H1 (cell line): ENCODE measurements at regions not wholly inside any gene's neighbourhood (a gene's known extent, or its start where the extent isn't known, plus 50 kb on each side); places are given as distances from the start of the nearest gene placed in this dataset.

Experiments
- CTCF ChIA-PET: fragments of 300-600 bp; sonication (Branson Sonifier 250); formaldehyde crosslinking; loops from one replicate; lab custom pipeline; 2021; ENCODE audit not compliant: partially characterized antibody; lab: Charles Lee
- POLR2A ChIA-PET: fragments of 300-600 bp; sonication (Branson Sonifier 250); formaldehyde crosslinking; loops from one replicate; lab custom pipeline; 2021; ENCODE audit warnings: inconsistent platforms; ENCODE audit not compliant: partially characterized antibody; lab: Charles Lee
- DNase-seq, 2 experiments: peaks; one replicate each; pipeline versions ENCODE4 v3.0.0 to v3.0.0-alpha.2; 2010 to 2022; ENCODE audit warnings: low spot score in 2 of 2, low read depth in 1 of 2, mixed read lengths in 1 of 2
- FAIRE-seq: peaks from 2 replicates; lab custom pipeline; 2011; peaks lifted over from hg19 to GRCh38; lab: Jason Lieb, UNC
- H2AFZ ChIP-seq: 2 replicates; pipeline ENCODE4 v1.8.1; 2012; ENCODE audit warnings: low read length, inconsistent platforms
- H2AK5ac ChIP-seq: 2 replicates; pipeline ENCODE4 v1.6.1; 2013; ENCODE audit warnings: low read depth, low read length
- H2BK120ac ChIP-seq: replicated peaks from 2 replicates; pipeline ENCODE3; 2013; ENCODE audit warnings: low read depth, low read length, inconsistent platforms
- H2BK12ac ChIP-seq: 2 replicates; pipeline ENCODE4 v1.6.1; 2013; ENCODE audit warnings: low read depth, low read length
- H2BK15ac ChIP-seq: 2 replicates; pipeline ENCODE4 v1.6.1; 2013; ENCODE audit warnings: low read length
- H2BK20ac ChIP-seq: 2 replicates; pipeline ENCODE4 v1.6.1; 2013; ENCODE audit warnings: low read length
- H2BK5ac ChIP-seq: 2 replicates; pipeline ENCODE4 v1.6.1; 2013; ENCODE audit warnings: low read depth, low read length
- H3K14ac ChIP-seq: 2 replicates; pipeline ENCODE4 v1.6.1; 2013; ENCODE audit warnings: inconsistent platforms; ENCODE audit not compliant: insufficient read length
- H3K18ac ChIP-seq: 2 replicates; pipeline ENCODE4 v1.6.1; 2013; ENCODE audit warnings: low read length; ENCODE audit errors: extremely low read depth
- H3K23ac ChIP-seq: 2 replicates; pipeline ENCODE4 v1.6.1; 2013; ENCODE audit warnings: inconsistent platforms; ENCODE audit not compliant: insufficient read length
- H3K23me2 ChIP-seq: 2 replicates; pipeline ENCODE4 v1.6.1; 2013; ENCODE audit warnings: low read depth, low read length
- H3K27ac ChIP-seq: 2 replicates; pipeline ENCODE4 v1.6.1; 2011; ENCODE audit warnings: low read depth, low read length, inconsistent platforms
- H3K27me3 ChIP-seq, 4 experiments: replicated peaks in 1 of 4; 1 replicate in 1 of 4; 2 replicates in 3 of 4; pipeline versions ENCODE4 v1.6.1 to v1.8.1; 2011 to 2013; ENCODE audit warnings: low read length in 3 of 4, mild to moderate bottlenecking in 3 of 4, inconsistent platforms in 2 of 4, mixed read lengths in 2 of 4, moderate library complexity in 1 of 4; ENCODE audit not compliant: control insufficient read depth in 3 of 4, insufficient read depth in 3 of 4; ENCODE audit errors: extremely low read depth in 1 of 4
- H3K36me3 ChIP-seq, 4 experiments: 2 replicates each; pipeline versions ENCODE4 v1.6.1 to v1.8.1; 2011 to 2013; ENCODE audit warnings: mild to moderate bottlenecking in 4 of 4, low read length in 3 of 4, moderate library complexity in 2 of 4, control low read depth in 1 of 4, inconsistent platforms in 1 of 4; ENCODE audit not compliant: insufficient read depth in 4 of 4, control insufficient read depth in 2 of 4
- H3K4ac ChIP-seq: replicated peaks from 2 replicates; pipeline ENCODE3; 2013; ENCODE audit warnings: low read length, low read depth, mixed read lengths, inconsistent platforms; ENCODE audit not compliant: insufficient read length
- H3K4me1 ChIP-seq, 4 experiments: replicated peaks in 1 of 4; 1 replicate in 1 of 4; 2 replicates in 3 of 4; pipeline versions ENCODE4 v1.6.1 to v1.8.1; 2011 to 2013; ENCODE audit warnings: low read length in 3 of 4, inconsistent platforms in 2 of 4, mixed read lengths in 1 of 4; ENCODE audit not compliant: insufficient read depth in 4 of 4, control insufficient read depth in 3 of 4
- H3K4me2 ChIP-seq, 2 experiments: 2 replicates each; pipeline versions ENCODE4 v1.6.1 to v1.8.1; 2011 to 2013; ENCODE audit warnings: low read depth in 2 of 2, low read length in 2 of 2, control low read depth in 1 of 2, inconsistent platforms in 1 of 2, mild to moderate bottlenecking in 1 of 2; ENCODE audit not compliant: insufficient read depth in 1 of 2
- H3K4me3 ChIP-seq, 4 experiments: fragments of 200-600, 300-600 bp in 1 of 4; sonication (generic), shearing (Covaris generic), sonication (Bioruptor Twin) in 1 of 4; 2 replicates each; pipeline versions ENCODE4 v1.5.1 to v1.8.1; 2011 to 2016; ENCODE audit warnings: low read length in 4 of 4, low read depth in 3 of 4, control low read depth in 2 of 4, inconsistent platforms in 2 of 4, mild to moderate bottlenecking in 2 of 4, mixed read lengths in 1 of 4, moderate library complexity in 1 of 4; ENCODE audit not compliant: insufficient read depth in 2 of 4; ENCODE audit errors: extremely low read depth in 1 of 4
- H3K56ac ChIP-seq: replicated peaks from 2 replicates; pipeline ENCODE3; 2013; ENCODE audit warnings: low read depth, mild to moderate bottlenecking, mixed read lengths, low read length, inconsistent platforms; ENCODE audit not compliant: insufficient read length
- H3K79me1 ChIP-seq: 2 replicates; pipeline ENCODE4 v1.6.1; 2013; ENCODE audit warnings: low read depth, low read length, control low read depth
- H3K79me2 ChIP-seq, 2 experiments: 2 replicates each; pipeline versions ENCODE4 v1.6.1 to v1.8.1; 2012 to 2013; ENCODE audit warnings: low read length in 2 of 2, mild to moderate bottlenecking in 2 of 2, inconsistent platforms in 1 of 2; ENCODE audit not compliant: insufficient read depth in 2 of 2, control insufficient read depth in 1 of 2
- H3K9ac ChIP-seq, 4 experiments: replicated peaks in 1 of 4; 1 replicate in 1 of 4; 2 replicates in 3 of 4; pipeline versions ENCODE4 v1.6.1 to v1.8.1; 2011 to 2013; ENCODE audit warnings: low read depth in 3 of 4, low read length in 3 of 4, control low read depth in 2 of 4, mild to moderate bottlenecking in 2 of 4, moderate library complexity in 2 of 4, inconsistent platforms in 1 of 4; ENCODE audit errors: extremely low read depth in 1 of 4
- H3K9me3 ChIP-seq, 2 experiments: 2 replicates each; pipeline versions ENCODE4 v1.6.1 to v1.8.1; 2012 to 2013; ENCODE audit warnings: mild to moderate bottlenecking in 2 of 2, moderate library complexity in 2 of 2, control low read depth in 1 of 2, inconsistent platforms in 1 of 2, low read depth in 1 of 2, low read length in 1 of 2, mixed read lengths in 1 of 2; ENCODE audit not compliant: insufficient read depth in 2 of 2
- H4K20me1 ChIP-seq, 2 experiments: replicated peaks in 1 of 2; 2 replicates each; pipeline versions ENCODE3 to v1.8.1; 2011 to 2013; ENCODE audit warnings: inconsistent platforms in 2 of 2, low read length in 2 of 2, mild to moderate bottlenecking in 1 of 2; ENCODE audit not compliant: insufficient read depth in 2 of 2, control insufficient read depth in 1 of 2
- H4K5ac ChIP-seq: 2 replicates; pipeline ENCODE4 v1.6.1; 2013; ENCODE audit warnings: low read length, low read depth, mixed read lengths, inconsistent platforms; ENCODE audit not compliant: insufficient read length
- H4K8ac ChIP-seq: 2 replicates; pipeline ENCODE4 v1.8.0; 2013; ENCODE audit warnings: mild to moderate bottlenecking, moderate library complexity, low read length, inconsistent platforms; ENCODE audit not compliant: insufficient read depth; ENCODE audit errors: extremely low read depth
- H4K91ac ChIP-seq: replicated peaks from 2 replicates; pipeline ENCODE3; 2013; ENCODE audit warnings: low read length, mixed read lengths, inconsistent platforms; ENCODE audit not compliant: insufficient read length
- BRCA1 ChIP-seq: IDR thresholded peaks from 2 replicates; pipeline ENCODE4 v1.6.1; 2012; ENCODE audit warnings: low read depth, low read length, improper control_type of control experiment
- CBX8 ChIP-seq: fragments of 300-800, 300-1000 bp; sonication (generic); IDR thresholded peaks from 2 replicates; pipeline ENCODE4 v1.7.1; 2016; ENCODE audit warnings: low read depth, low read length, borderline replicate concordance
- EZH2 ChIP-seq: fragments of 200-600 bp; sonication (generic); IDR thresholded peaks from 2 replicates; pipeline ENCODE4 v1.7.1; 2012; ENCODE audit warnings: low read depth, mild to moderate bottlenecking, moderate library complexity, low read length, inconsistent platforms; ENCODE audit not compliant: severe bottlenecking
- FOSL1 ChIP-seq: IDR thresholded peaks from 2 replicates; pipeline ENCODE4 v1.6.1; 2011; ENCODE audit warnings: mild to moderate bottlenecking, low read depth, low read length, moderate library complexity; ENCODE audit not compliant: insufficient read depth
- HDAC6 ChIP-seq: IDR thresholded peaks from one replicate; pipeline ENCODE4 v1.7.1; 2012; ENCODE audit warnings: low read depth, mild to moderate bottlenecking, inconsistent platforms, low read length, moderate library complexity
- KDM1A ChIP-seq: fragments of 200-600, 300-600 bp; sonication (generic); IDR thresholded peaks from 2 replicates; pipeline ENCODE4 v1.7.1; 2016; ENCODE audit warnings: mild to moderate bottlenecking, low read length, borderline replicate concordance
- MAFK ChIP-seq: IDR thresholded peaks from 2 replicates; pipeline ENCODE4 v1.6.1; 2012; ENCODE audit warnings: low read depth, mild to moderate bottlenecking, improper control_type of control experiment, low read length
- MAX ChIP-seq: IDR thresholded peaks from 2 replicates; pipeline ENCODE4 v1.6.1; 2012; ENCODE audit warnings: inconsistent platforms
- POLR2AphosphoS5 ChIP-seq: IDR thresholded peaks from 2 replicates; pipeline ENCODE4 v1.6.1; 2011; ENCODE audit warnings: low read depth, low read length
- RAD21 ChIP-seq, 2 experiments: IDR thresholded peaks in 1 of 2; conservative IDR thresholded peaks in 1 of 2; 2 replicates each; pipeline ENCODE4 v1.6.1; 2011; ENCODE audit warnings: low read depth in 2 of 2, low read length in 2 of 2, improper control_type of control experiment in 1 of 2, inconsistent platforms in 1 of 2, mild to moderate bottlenecking in 1 of 2, moderate library complexity in 1 of 2
- SIX5 ChIP-seq: IDR thresholded peaks from 2 replicates; pipeline ENCODE4 v1.6.1; 2011; ENCODE audit warnings: mild to moderate bottlenecking, low read depth, low read length
- USF2 ChIP-seq: IDR thresholded peaks from 2 replicates; pipeline ENCODE4 v1.6.1; 2011; ENCODE audit warnings: low read length, improper control_type of control experiment
- YY1 ChIP-seq: IDR thresholded peaks from 2 replicates; pipeline ENCODE4 v1.6.1; 2011; ENCODE audit warnings: low read depth, mild to moderate bottlenecking, low read length
- ZNF274 ChIP-seq: IDR thresholded peaks from 2 replicates; pipeline ENCODE4 v1.7.0; 2012; ENCODE audit warnings: low read length, borderline replicate concordance; ENCODE audit errors: extremely low read depth
- WGBS, 2 experiments: shearing (Covaris generic) in 1 of 2; methylation state at CpG; one replicate each; pipeline versions ENCODE4 v1.1.6 to v1.1.7; 2013 to 2015; ENCODE audit warnings: low lambda C conversion rate in 2 of 2, mixed read lengths in 2 of 2, inconsistent platforms in 1 of 2, low coverage in 1 of 2, missing lambda C conversion rate in 1 of 2; ENCODE audit not compliant: insufficient replicate concordance in 2 of 2, insufficient coverage in 1 of 2, insufficient read length in 1 of 2; ENCODE audit errors: extremely low coverage in 1 of 2, missing lambda C conversion rate in 1 of 2; 5-methylcytosine and 5-hydroxymethylcytosine counted together

- POLR2A ChIA-PET, result no interaction called here
- H2BK5ac ChIP-seq, result no peak overlapping the region
- no peak overlapping the region for H3K4me2 ChIP-seq
- 74% methylated on average over 4 of the region's 4 CpGs; no CpG with 5 or more reads in 1 of the 2 experiments for WGBS, 2 experiments
- no peak overlapping the region for H4K5ac ChIP-seq
- no peaks in the 10 kb centered on the region for H3K79me2 ChIP-seq
- no peak for FAIRE-seq
- H2AK5ac ChIP-seq, result no peak overlapping the region
- H3K4me3 ChIP-seq, result no peak overlapping the region
- no peak overlapping the region for H2BK20ac ChIP-seq
- H3K18ac ChIP-seq, result no peak overlapping the region
- CTCF ChIA-PET, result no interaction called here
- no peak for DNase-seq
- H3K56ac ChIP-seq, result no peak overlapping the region
- H3K23ac ChIP-seq, result no peak overlapping the region
- H3K27me3 ChIP-seq, result no peaks in the 10 kb centered on the region
- H2BK15ac ChIP-seq, result no peak overlapping the region
- no peaks in the 10 kb centered on the region for H3K4me1 ChIP-seq
- no peaks in the 10 kb centered on the region for H3K79me1 ChIP-seq
- H3K23me2 ChIP-seq, result no peaks in the 10 kb centered on the region
- no peak overlapping the region for H2BK12ac ChIP-seq
- no peaks in the 10 kb centered on the region for H4K20me1 ChIP-seq
- H3K9me3 ChIP-seq, result no peaks in the 10 kb centered on the region
- H3K9ac ChIP-seq, result no peak overlapping the region
- H4K91ac ChIP-seq, result no peak overlapping the region
- H3K27ac ChIP-seq, result no peak overlapping the region
- H4K8ac ChIP-seq, result no peak overlapping the region
- H2AFZ ChIP-seq, result no peak overlapping the region
- no peaks in the 10 kb centered on the region for H3K36me3 ChIP-seq
- no peak overlapping the region for H2BK120ac ChIP-seq
- no peak overlapping the region for H3K4ac ChIP-seq
- no peak overlapping the region for H3K14ac ChIP-seq
- TF ChIP-seq HDAC6 (no peak), BRCA1 (no peak), KDM1A (no peak), POLR2AphosphoS5 (no peak), FOSL1 (no peak), MAFK (no peak), EZH2 (no peak), CBX8 (no peak), YY1 (no peak), RAD21 (IDR thresholded peaks at IDR 0.05 in 1 of 2, conservative IDR thresholded peaks at IDR 0.05 in 1 of 2; ENCODE audit: low read depth in 2 of 2, low read length in 2 of 2) (no peak), ZNF274 (no peak), SIX5 (no peak), MAX (no peak), USF2 (no peak)
Observed at GRCh38 chr10:120398180-120398579, 58.8 kb upstream of the PLPP4 start.
